ENCODE measurements at regions not wholly inside any gene's neighbourhood (a gene's known extent, or its start where the extent isn't known, plus 50 kb on each side); places are given as distances from the start of the nearest gene placed in this dataset.
A peak's percentile ranks its signal among the peaks of the same experiment; 100 is the strongest.

- DNase-seq = peak; percentile 96
These were observed 70.8 kb upstream of the SASH1 start for GRCh38 chr6:148271711-148272439.

DNA sequence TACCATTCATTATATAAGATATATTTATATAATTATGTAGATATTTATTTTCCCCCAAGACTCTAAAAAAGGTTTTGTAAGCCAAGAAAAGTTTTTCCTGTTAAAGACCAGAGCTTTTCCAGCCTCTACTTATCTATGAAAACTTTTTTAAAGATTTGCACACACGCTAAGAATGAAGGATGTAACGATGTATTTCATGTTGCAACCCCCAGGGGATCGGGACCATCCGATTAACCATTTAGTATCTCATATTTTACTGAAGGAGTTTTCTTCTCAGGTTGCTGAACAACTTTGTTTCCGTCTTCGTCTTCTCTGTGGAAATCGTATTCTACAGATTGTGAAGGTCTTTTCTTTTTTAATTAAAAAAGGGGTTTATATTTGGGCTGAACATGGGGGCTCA, 70.0 kb upstream of the SASH1 start:
- no peak for DNase-seq

- peak; percentile 15 for DNase-seq
These were observed 68.5 kb upstream of the SASH1 start for GRCh38 chr6:148273962-148274752.

DNA sequence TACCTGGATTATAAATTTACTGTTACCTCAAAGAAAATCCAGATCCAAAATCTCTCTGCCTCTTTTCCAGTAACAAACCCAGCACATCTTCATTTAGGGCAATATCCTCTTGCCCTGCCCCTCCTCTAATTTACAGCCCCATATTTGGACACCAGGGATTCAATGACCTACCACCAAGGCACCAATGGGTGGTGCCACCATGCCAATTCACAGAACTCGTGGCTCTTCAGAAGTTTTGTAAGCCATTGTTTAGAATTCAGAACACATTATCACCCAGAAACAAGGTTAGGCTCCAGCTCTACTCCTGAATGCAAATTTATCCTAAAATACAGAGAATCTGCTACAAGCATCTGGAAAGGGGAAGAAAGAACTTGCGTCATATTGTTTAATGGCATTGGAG, 67.8 kb upstream of the SASH1 start:
- no peak for DNase-seq

- DNase-seq = no peak
These were observed 57.4 kb upstream of the SASH1 start for GRCh38 chr6:148285205-148285604.

DNA sequence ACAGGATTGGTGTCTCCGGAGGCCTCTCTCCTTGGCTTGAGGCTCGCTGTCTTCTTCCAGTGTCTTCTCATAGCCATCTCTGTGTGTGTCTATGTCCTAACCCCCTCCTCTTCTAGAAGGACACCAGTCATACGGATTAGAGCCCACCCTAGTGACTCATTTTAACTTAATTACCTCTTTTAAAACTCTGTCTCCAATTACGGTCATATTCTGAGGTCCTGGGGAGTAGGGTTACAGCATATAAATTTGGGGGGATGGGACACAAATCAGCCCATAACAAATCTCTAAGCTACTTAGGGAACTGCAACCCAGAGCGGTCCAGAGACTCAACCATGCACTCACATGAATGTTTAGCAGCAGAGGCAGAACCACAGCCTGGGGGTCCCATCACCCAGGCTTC, 56.1 kb upstream of the SASH1 start:
- no peak for DNase-seq

DNA sequence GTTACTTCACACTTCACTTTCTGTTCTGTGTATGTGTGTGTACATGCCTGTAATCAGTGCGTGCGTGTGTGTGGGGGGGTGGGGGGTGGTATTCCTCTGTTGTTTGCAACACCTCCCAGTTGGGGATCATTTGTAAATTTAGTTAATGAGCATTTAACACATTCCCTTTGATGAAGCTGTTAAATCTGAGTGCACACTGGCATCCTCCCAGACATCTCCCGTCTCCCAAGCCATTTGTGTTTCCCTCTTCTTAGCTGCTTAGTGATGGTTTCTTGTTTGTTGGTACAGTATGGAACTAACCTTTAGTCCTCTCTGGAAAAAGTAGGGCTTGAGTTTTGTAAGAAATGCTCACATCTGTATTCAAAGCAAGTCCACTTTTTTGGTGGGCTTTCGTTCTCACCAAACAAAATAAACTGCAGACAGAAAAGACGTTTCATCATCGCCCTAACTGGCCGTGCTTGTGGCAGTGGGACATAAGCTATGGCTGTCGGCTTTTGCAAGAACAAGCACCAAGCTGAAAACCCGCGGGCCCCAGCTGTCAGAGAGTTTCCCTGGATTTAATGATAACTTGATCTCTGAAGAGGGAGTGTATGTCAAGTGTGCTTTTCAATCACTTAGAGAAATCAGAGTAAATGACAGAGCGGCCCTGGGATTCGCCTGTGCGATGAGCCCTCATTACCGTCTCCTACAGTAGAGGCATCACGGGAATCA, 54.9 kb upstream of the SASH1 start:
- DNase-seq = no peak

GRCh38 chr6:148288541-148288940, 54.1 kb upstream of the SASH1 start:
- no peak for DNase-seq

- DNase-seq = no peak
These were observed 53.5 kb upstream of the SASH1 start for GRCh38 chr6:148289153-148289552.

GRCh38 chr6:148291876-148292275, 50.8 kb upstream of the SASH1 start:
- no peak for DNase-seq

All from HCEC 1CT (cell line).